Left ventricle myocardium inferior (tissue), 1 donor: ENCODE measurements at regions not wholly inside any gene's neighbourhood (a gene's known extent, or its start where the extent isn't known, plus 50 kb on each side); places are given as distances from the start of the nearest gene placed in this dataset.
A peak's percentile ranks its signal among the peaks of the same experiment; 100 is the strongest.

Source experiments
- DNase-seq: peaks from one replicate; pipeline ENCODE4 v3.0.0-alpha.2; 2020
- H3K27ac ChIP-seq: fragments of 200-600 bp; replicated peaks from 2 replicates; pipeline ENCODE4 v1.8.0; 2021
- H3K27me3 ChIP-seq: fragments of 200-600 bp; 2 replicates; pipeline ENCODE4 v1.8.0; 2021; ENCODE audit warnings: low read depth
- H3K36me3 ChIP-seq: fragments of 200-600 bp; 2 replicates; pipeline ENCODE4 v1.8.0; 2021
- H3K4me1 ChIP-seq: fragments of 200-600 bp; 2 replicates; pipeline ENCODE4 v1.8.0; 2021
- H3K4me3 ChIP-seq: fragments of 200-600 bp; 2 replicates; pipeline ENCODE4 v1.8.0; 2021; ENCODE audit warnings: mild to moderate bottlenecking, moderate library complexity
- H3K9me3 ChIP-seq: fragments of 200-600 bp; replicated peaks from 2 replicates; pipeline ENCODE4 v1.8.0; 2021
- intact Hi-C: fragments of 100-400 bp; cut with micrococcal nuclease; formaldehyde crosslinking; loops from one replicate; pipeline ENCODE4 v1.11.0; 2022
- TF ChIP-seq, protein P1 (sequence below): fragments of 200-600 bp; IDR thresholded peaks from 2 replicates; pipeline ENCODE4 v1.8.0; 2021; ENCODE audit warnings: antibody characterized with exemption, mild to moderate bottlenecking, borderline replicate concordance
- donor health status: DM: no; HTN: yes; CAD: no; lungs with severe emphysema.

- H3K9me3 ChIP-seq, result no peaks in the 10 kb centered on the region
- H3K27ac ChIP-seq, result no peak overlapping the region
- H3K4me1 ChIP-seq, result no peaks in the 10 kb centered on the region
- intact Hi-C loops, result no loop called here
- H3K36me3 ChIP-seq, result no peaks in the 10 kb centered on the region
- H3K4me3 ChIP-seq, result no peak overlapping the region
- TF ChIP-seq, protein P1, sequence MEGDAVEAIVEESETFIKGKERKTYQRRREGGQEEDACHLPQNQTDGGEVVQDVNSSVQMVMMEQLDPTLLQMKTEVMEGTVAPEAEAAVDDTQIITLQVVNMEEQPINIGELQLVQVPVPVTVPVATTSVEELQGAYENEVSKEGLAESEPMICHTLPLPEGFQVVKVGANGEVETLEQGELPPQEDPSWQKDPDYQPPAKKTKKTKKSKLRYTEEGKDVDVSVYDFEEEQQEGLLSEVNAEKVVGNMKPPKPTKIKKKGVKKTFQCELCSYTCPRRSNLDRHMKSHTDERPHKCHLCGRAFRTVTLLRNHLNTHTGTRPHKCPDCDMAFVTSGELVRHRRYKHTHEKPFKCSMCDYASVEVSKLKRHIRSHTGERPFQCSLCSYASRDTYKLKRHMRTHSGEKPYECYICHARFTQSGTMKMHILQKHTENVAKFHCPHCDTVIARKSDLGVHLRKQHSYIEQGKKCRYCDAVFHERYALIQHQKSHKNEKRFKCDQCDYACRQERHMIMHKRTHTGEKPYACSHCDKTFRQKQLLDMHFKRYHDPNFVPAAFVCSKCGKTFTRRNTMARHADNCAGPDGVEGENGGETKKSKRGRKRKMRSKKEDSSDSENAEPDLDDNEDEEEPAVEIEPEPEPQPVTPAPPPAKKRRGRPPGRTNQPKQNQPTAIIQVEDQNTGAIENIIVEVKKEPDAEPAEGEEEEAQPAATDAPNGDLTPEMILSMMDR, result no peak
- H3K27me3 ChIP-seq, result no peaks in the 10 kb centered on the region
- no peak for DNase-seq
Measured at GRCh38 chr1:72846476-72847278, 564.3 kb upstream of the NEGR1 start.

DNA sequence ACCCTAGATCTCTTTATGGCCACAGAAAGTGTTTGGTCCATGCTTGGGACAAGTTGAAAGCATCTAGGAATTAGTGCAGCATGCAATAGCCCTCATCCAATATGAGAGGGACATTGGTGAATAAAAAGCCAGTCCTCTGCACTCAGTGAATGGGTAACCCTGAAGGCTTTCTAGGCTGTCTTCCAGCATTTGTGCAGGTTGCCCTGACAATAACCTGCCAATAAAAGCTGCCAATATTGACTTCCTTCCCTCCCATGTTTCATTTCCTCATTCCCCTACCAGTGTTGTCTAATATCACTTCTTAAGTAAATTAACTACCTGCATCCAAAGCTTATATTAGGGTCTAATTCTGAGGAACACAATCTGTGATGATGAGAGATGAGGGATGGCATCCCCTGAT is 563.6 kb upstream of the NEGR1 start:
- Histone ChIP-seq H3K9me3 (no peaks in the 10 kb centered on the region), H3K4me3 (no peak overlapping the region), H3K27me3 (no peaks in the 10 kb centered on the region), H3K36me3 (no peaks in the 10 kb centered on the region), H3K4me1 (no peaks in the 10 kb centered on the region), H3K27ac (no peak overlapping the region)
- intact Hi-C loops, result no loop called here
- TF ChIP-seq, protein P1, result no peak
- no peak for DNase-seq

DNA sequence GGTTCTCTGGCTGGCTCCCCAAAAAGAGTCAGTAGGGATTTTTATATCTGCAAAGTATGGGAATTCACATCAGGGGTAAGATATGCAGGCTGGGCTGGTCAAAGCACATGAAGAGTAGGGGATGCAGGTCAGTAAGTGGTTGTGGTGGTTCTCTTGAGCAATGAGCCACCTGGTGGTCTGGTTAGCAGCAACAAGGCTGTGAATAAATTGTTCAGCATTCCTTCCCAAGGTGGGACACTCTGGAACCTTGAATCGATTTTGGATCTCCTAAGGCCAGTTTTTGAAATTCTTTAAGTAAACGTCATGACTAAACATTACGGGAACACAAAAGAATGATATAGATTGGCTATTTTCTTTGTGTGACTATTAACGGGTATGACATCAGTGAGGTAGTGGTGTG is 563.0 kb upstream of the NEGR1 start:
- Histone ChIP-seq H3K4me1 (no peaks in the 10 kb centered on the region), H3K36me3 (no peaks in the 10 kb centered on the region), H3K9me3 (no peaks in the 10 kb centered on the region), H3K4me3 (no peak overlapping the region), H3K27me3 (no peaks in the 10 kb centered on the region), H3K27ac (no peak overlapping the region)
- no peak for DNase-seq
- intact Hi-C loops, result no loop called here
- TF ChIP-seq, protein P1, result peak; percentile 23

GRCh38 chr1:72837781-72838180 is 555.4 kb upstream of the NEGR1 start:
- H3K4me1 ChIP-seq, result no peaks in the 10 kb centered on the region
- H3K4me3 ChIP-seq, result no peak overlapping the region
- H3K27ac ChIP-seq, result no peak overlapping the region
- H3K27me3 ChIP-seq, result no peaks in the 10 kb centered on the region
- TF ChIP-seq, protein P1, result no peak
- intact Hi-C loops, result no loop called here
- peaks cover 46% of the 10 kb centered on the region for H3K9me3 ChIP-seq
- DNase-seq, result no peak
- H3K36me3 ChIP-seq, result no peaks in the 10 kb centered on the region

DNA sequence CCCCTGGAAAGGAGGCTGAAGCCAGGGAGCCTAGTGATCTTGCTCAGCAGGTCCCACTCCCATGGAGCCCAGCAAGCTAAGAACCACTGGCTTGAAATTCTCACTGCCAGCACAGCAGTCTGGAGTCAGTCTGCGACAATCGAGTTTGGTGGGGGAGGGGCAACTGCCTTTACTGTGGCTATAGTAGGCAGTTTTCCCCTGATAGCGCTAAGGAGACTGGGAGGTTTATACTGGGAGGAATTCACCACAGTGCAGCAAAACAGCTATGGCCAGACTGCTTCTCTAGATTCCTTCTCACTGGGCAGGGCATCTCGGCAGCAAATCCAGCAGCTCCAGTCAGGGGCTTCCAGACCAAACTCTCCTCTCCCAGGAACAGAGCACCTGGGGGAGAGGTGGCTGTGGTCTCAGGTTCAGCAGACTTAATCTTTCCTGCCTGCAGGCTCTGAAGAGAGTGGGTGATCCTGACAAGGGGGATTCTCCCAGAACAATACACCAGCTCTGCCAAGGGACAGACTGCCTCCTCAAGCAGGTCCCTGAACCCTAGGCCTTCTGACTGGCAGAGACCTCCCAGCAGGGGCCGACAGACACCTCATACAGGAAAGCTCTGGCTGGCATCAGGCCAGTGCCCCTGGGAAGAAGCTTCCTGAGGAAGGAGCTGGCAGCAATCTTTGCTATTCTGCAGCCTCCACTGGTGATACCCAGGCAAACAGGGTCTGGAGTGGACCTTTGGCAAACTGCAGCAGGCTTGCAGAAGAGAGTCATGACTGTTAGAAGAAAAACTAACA is 548.5 kb upstream of the NEGR1 start:
- DNase-seq, result no peak
- Histone ChIP-seq H3K9me3 (peaks cover 59% of the 10 kb centered on the region), H3K4me1 (no peaks in the 10 kb centered on the region), H3K4me3 (no peak overlapping the region), H3K36me3 (no peaks in the 10 kb centered on the region), H3K27ac (no peak overlapping the region), H3K27me3 (no peaks in the 10 kb centered on the region)
- intact Hi-C loops, result no loop called here
- TF ChIP-seq, protein P1, result no peak
